ENCODE measurements at regions not wholly inside any gene's neighbourhood (a gene's known extent, or its start where the extent isn't known, plus 50 kb on each side); places are given as distances from the start of the nearest gene placed in this dataset.
"Not testable (repeated sequence)": the region's sequence is repeated elsewhere in the genome, so short reads cannot be mapped to it uniquely, and the experiment has no call there.

GRCh38 chr12:115370207-115370606 lies 686.2 kb upstream of the TBX3 start:
- peaks cover 5% of the 10 kb centered on the region for H3K27me3 Mint-ChIP-seq (ENCODE audit: unreplicated experiment)
- H3K4me3 Mint-ChIP-seq (ENCODE audit: unreplicated experiment), result no peak overlapping the region
- H3K9me3 Mint-ChIP-seq (ENCODE audit: unreplicated experiment), result no peaks in the 10 kb centered on the region
- no peak overlapping the region for H3K27ac Mint-ChIP-seq (ENCODE audit: unreplicated experiment)
- DNase-seq (ENCODE audit: extremely low spot score, unreplicated experiment), result no peak
- peaks cover 5% of the 10 kb centered on the region for H3K4me1 Mint-ChIP-seq (ENCODE audit: unreplicated experiment)
- H3K36me3 Mint-ChIP-seq (ENCODE audit: unreplicated experiment), result no peaks in the 10 kb centered on the region
- no peak for TF ChIP-seq CTCF (IDR thresholded peaks at IDR 0.05)

GRCh38 chr12:115366277-115366676 lies 682.3 kb upstream of the TBX3 start:
- H3K9me3 Mint-ChIP-seq (ENCODE audit: unreplicated experiment); H3K4me3 Mint-ChIP-seq (ENCODE audit: unreplicated experiment); H3K4me1 Mint-ChIP-seq (ENCODE audit: unreplicated experiment); DNase-seq (ENCODE audit: extremely low spot score, unreplicated experiment); H3K27ac Mint-ChIP-seq (ENCODE audit: unreplicated experiment); H3K27me3 Mint-ChIP-seq (ENCODE audit: unreplicated experiment); H3K36me3 Mint-ChIP-seq (ENCODE audit: unreplicated experiment): not testable (repeated sequence)

- DNase-seq (ENCODE audit: extremely low spot score, unreplicated experiment); H3K27me3 Mint-ChIP-seq (ENCODE audit: unreplicated experiment); H3K4me3 Mint-ChIP-seq (ENCODE audit: unreplicated experiment): not testable (repeated sequence)
Observed at GRCh38 chr12:115365765-115366164, 681.8 kb upstream of the TBX3 start.

GRCh38 chr12:115364921-115365320 lies 680.9 kb upstream of the TBX3 start:
- H3K4me1 Mint-ChIP-seq (ENCODE audit: unreplicated experiment), result peaks cover 5% of the 10 kb centered on the region
- no peaks in the 10 kb centered on the region for H3K9me3 Mint-ChIP-seq (ENCODE audit: unreplicated experiment)
- no peak overlapping the region for H3K4me3 Mint-ChIP-seq (ENCODE audit: unreplicated experiment)
- peaks cover 9% of the 10 kb centered on the region for H3K27me3 Mint-ChIP-seq (ENCODE audit: unreplicated experiment)
- H3K27ac Mint-ChIP-seq (ENCODE audit: unreplicated experiment), result no peak overlapping the region
- TF ChIP-seq CTCF (IDR thresholded peaks at IDR 0.05), result no peak
- no peak for DNase-seq (ENCODE audit: extremely low spot score, unreplicated experiment)
- no peaks in the 10 kb centered on the region for H3K36me3 Mint-ChIP-seq (ENCODE audit: unreplicated experiment)

More at GRCh38 chr12:115365765-115366164, 681.8 kb upstream of the TBX3 start:
- H3K27ac Mint-ChIP-seq (ENCODE audit: unreplicated experiment); H3K36me3 Mint-ChIP-seq (ENCODE audit: unreplicated experiment); H3K4me1 Mint-ChIP-seq (ENCODE audit: unreplicated experiment); H3K9me3 Mint-ChIP-seq (ENCODE audit: unreplicated experiment): not testable (repeated sequence)

GRCh38 chr12:115362339-115362976 lies 678.5 kb upstream of the TBX3 start:
- Mint-ChIP-seq H3K27ac (ENCODE audit: unreplicated experiment) (no peak overlapping the region), H3K9me3 (ENCODE audit: unreplicated experiment) (no peaks in the 10 kb centered on the region), H3K36me3 (ENCODE audit: unreplicated experiment) (no peaks in the 10 kb centered on the region), H3K4me3 (ENCODE audit: unreplicated experiment) (no peak overlapping the region), H3K4me1 (ENCODE audit: unreplicated experiment) (peaks cover 7% of the 10 kb centered on the region), H3K27me3 (ENCODE audit: unreplicated experiment) (peaks cover 7% of the 10 kb centered on the region)
- no peak for DNase-seq (ENCODE audit: extremely low spot score, unreplicated experiment)
- peak; percentile 20 for TF ChIP-seq CTCF (IDR thresholded peaks at IDR 0.05)

GRCh38 chr12:115357681-115358080 lies 673.7 kb upstream of the TBX3 start:
- no peak overlapping the region for H3K4me3 Mint-ChIP-seq (ENCODE audit: unreplicated experiment)
- H3K27ac Mint-ChIP-seq (ENCODE audit: unreplicated experiment), result peak overlapping the region; percentile 54

More at GRCh38 chr12:115357681-115358080, 673.7 kb upstream of the TBX3 start:
- Mint-ChIP-seq H3K4me1 (ENCODE audit: unreplicated experiment) (peaks cover 31% of the 10 kb centered on the region), H3K27me3 (ENCODE audit: unreplicated experiment) (peaks cover 3% of the 10 kb centered on the region), H3K36me3 (ENCODE audit: unreplicated experiment) (no peaks in the 10 kb centered on the region), H3K9me3 (ENCODE audit: unreplicated experiment) (no peaks in the 10 kb centered on the region)
- DNase-seq (ENCODE audit: extremely low spot score, unreplicated experiment), result no peak
- no peak for TF ChIP-seq CTCF (IDR thresholded peaks at IDR 0.05)
